Mucosa of descending colon (tissue), 3 donors: ENCODE measurements at regions not wholly inside any gene's neighbourhood (a gene's known extent, or its start where the extent isn't known, plus 50 kb on each side); places are given as distances from the start of the nearest gene placed in this dataset.
"Not testable (repeated sequence)": the region's sequence is repeated elsewhere in the genome, so short reads cannot be mapped to it uniquely, and the experiment has no call there.

Source experiments
- ATAC-seq: fragments of 200-7000 bp; cut with Tn5 transposase; one replicate; pipeline ENCODE4 v1.9.1; 2020; ENCODE audit warnings: mild to moderate bottlenecking, moderate library complexity
- DNase-seq, 3 donors: peaks; one replicate each; pipeline ENCODE4 v3.0.0-alpha.2; 2020
- H3K36me3 ChIP-seq: fragments of 200-600 bp; one replicate; pipeline ENCODE4 v1.8.0; 2021; ENCODE audit warnings: low read depth, mild to moderate bottlenecking
- H3K4me1 ChIP-seq: fragments of 200-600 bp; one replicate; pipeline ENCODE4 v1.8.0; 2021; ENCODE audit warnings: low read depth, mild to moderate bottlenecking
- H3K4me3 ChIP-seq: fragments of 200-600 bp; one replicate; pipeline ENCODE4 v1.8.0; 2021; ENCODE audit warnings: mild to moderate bottlenecking
- H3K9me3 ChIP-seq: fragments of 200-600 bp; one replicate; pipeline ENCODE4 v1.8.0; 2021; ENCODE audit warnings: mild to moderate bottlenecking
- CTCF ChIP-seq: fragments of 200-600 bp; IDR thresholded peaks from one replicate; pipeline ENCODE4 v1.8.0; 2022; ENCODE audit warnings: antibody characterized with exemption, mild to moderate bottlenecking
- intact Hi-C, 2 donors: fragments of 100-400 bp; cut with DNase I in 1 of 2; cut with micrococcal nuclease in 1 of 2; formaldehyde crosslinking; loops; one replicate each; pipeline versions ENCODE4 v1.11.0 to v1.11.1; 2022; cut with DNase I, micrococcal nuclease
- donor health status: DM: no; HTN: no; CAD: no; lungs with moderate emphysema.
- donor health status: DM: no; HTN: no; CAD: no.
- donor health status: DM: no; HTN: yes; CAD: no.

GRCh38 chr1:100646001-100646400 is 73.5 kb upstream of the VCAM1 start:
- DNase-seq (no peak), ATAC-seq (no peak)
- Histone ChIP-seq H3K36me3 (no peaks in the 10 kb centered on the region), H3K9me3 (no peaks in the 10 kb centered on the region), H3K4me3 (no peak overlapping the region), H3K4me1 (peaks cover 3% of the 10 kb centered on the region)
- intact Hi-C loops: no loop called here
- no peak for TF ChIP-seq CTCF

DNA sequence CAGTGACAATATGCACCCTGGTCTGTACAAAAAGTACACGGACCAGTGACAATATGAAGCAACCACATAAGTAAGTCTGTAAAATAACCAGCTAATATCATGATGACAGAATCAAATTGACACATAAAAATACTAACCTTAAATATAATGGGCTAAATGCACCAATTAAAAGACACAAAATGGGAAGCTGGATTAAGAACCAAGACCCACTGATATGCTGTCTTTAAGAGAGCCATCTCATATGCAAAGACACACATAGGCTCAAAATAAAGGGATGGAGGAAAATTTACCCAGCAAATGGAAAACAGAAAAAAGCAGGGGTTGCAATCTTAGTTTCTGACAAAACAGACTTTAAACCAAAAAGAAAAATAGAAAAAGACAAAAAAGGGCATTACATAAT is 70.4 kb upstream of the VCAM1 start:
- H3K9me3 ChIP-seq: no peaks in the 10 kb centered on the region
- H3K36me3 ChIP-seq: no peaks in the 10 kb centered on the region
- intact Hi-C loops: no loop called here
- ATAC-seq: no peak
- no peak for TF ChIP-seq CTCF
- no peak overlapping the region for H3K4me3 ChIP-seq
- H3K4me1 ChIP-seq: no peaks in the 10 kb centered on the region
- no peak for DNase-seq

- ATAC-seq: no peak
- no peak for DNase-seq
- Histone ChIP-seq H3K4me1 (no peaks in the 10 kb centered on the region), H3K36me3 (no peaks in the 10 kb centered on the region), H3K4me3 (no peak overlapping the region), H3K9me3 (no peaks in the 10 kb centered on the region)
- intact Hi-C loops: no loop called here
- TF ChIP-seq CTCF: no peak
Observed at GRCh38 chr1:100657876-100658715, 61.4 kb upstream of the VCAM1 start.

DNA sequence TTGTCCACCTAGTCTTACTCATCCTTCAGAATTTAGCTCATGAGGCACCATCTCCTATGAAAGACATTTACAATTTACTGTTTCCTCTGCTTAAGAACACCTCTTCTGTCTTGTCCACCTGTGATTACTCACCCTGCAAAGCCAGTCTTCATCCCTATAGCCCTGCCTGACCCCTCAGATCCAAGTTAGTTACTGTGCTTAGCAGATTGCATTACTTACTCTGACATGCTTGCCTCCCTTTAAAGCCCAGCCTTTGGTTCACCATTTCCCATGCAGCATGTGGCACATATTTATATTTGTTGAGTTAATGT is 60.9 kb upstream of the VCAM1 start:
- ATAC-seq: no peak
- intact Hi-C loops: no loop called here

GRCh38 chr1:100661176-100661575 is 58.4 kb upstream of the VCAM1 start:
- Histone ChIP-seq H3K36me3 (no peaks in the 10 kb centered on the region), H3K4me3 (no peak overlapping the region), H3K9me3 (no peaks in the 10 kb centered on the region), H3K4me1 (no peaks in the 10 kb centered on the region)
- ATAC-seq (no peak), DNase-seq (no peak)
- intact Hi-C loops: no loop called here
- no peak for TF ChIP-seq CTCF

More for the DNA sequence above, 60.9 kb upstream of the VCAM1 start:
- DNase-seq: no peak
- no peaks in the 10 kb centered on the region for H3K36me3 ChIP-seq
- no peak overlapping the region for H3K4me3 ChIP-seq
- no peaks in the 10 kb centered on the region for H3K4me1 ChIP-seq
- H3K9me3 ChIP-seq: no peaks in the 10 kb centered on the region
- TF ChIP-seq CTCF: no peak

DNA sequence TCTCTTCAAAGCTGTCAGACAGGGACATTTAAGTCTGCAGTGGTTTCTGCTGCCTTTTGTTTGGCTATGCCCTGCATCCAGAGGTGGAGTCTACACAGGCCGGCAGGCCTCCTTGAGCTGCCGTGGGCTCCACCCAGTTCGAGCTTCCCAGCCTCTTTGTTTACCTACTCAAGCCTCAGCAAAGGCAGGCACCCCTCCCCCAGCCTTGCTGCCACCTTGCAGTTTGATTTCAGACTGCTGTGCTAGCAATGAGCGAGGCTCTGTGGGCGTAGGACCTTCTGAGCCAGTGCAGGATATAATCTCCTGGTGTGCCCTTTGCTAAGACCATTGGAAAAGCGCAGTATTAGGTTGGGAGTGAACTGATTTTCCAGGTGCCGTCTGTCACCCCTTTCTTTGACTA is 51.0 kb upstream of the VCAM1 start:
- DNase-seq, H3K4me3 ChIP-seq, H3K9me3 ChIP-seq, intact Hi-C loops, H3K4me1 ChIP-seq, H3K36me3 ChIP-seq, ATAC-seq: not testable (repeated sequence)
